ENCODE measurements at regions not wholly inside any gene's neighbourhood (a gene's known extent, or its start where the extent isn't known, plus 50 kb on each side); places are given as distances from the start of the nearest gene placed in this dataset.

DNA sequence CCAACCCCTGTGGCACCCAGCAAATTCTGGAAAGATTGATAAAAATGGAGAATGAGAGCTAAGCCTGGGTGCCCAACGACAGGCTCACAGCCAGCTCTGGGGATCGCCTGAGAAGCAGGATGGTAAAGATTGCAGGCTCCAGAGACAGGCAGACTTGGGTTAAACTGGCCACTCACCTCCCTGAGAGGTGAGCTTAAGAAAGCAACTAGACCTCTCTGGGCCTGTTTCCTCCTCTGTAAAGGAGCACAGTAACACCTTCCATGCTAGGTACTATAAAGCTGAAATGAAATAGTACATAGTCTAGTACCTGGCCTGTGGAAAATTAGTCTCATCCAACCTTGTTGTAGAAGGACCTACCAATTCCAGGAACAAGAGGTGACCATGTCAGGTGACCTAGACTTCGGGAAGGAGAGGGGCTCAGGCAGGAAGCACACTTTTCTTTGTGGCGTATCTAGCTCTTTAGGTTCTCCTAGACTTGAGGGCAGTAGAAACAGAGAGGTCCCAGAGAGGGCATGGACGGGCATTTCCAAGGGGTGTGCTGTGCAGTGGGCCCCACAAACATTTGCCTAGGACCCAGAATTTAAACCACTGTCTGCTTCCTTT, 142.8 kb upstream of the MYLIP start:
- Histone ChIP-seq H3K27me3 (ENCODE audit: low read depth) (no peaks in the 10 kb centered on the region), H3K36me3 (no peaks in the 10 kb centered on the region), H3K4me3 (no peak overlapping the region), H3K9me3 (no peaks in the 10 kb centered on the region), H3K4me1 (no peaks in the 10 kb centered on the region), H3K27ac (no peak overlapping the region)
- ATAC-seq = no peak
- TF ChIP-seq, protein P1, sequence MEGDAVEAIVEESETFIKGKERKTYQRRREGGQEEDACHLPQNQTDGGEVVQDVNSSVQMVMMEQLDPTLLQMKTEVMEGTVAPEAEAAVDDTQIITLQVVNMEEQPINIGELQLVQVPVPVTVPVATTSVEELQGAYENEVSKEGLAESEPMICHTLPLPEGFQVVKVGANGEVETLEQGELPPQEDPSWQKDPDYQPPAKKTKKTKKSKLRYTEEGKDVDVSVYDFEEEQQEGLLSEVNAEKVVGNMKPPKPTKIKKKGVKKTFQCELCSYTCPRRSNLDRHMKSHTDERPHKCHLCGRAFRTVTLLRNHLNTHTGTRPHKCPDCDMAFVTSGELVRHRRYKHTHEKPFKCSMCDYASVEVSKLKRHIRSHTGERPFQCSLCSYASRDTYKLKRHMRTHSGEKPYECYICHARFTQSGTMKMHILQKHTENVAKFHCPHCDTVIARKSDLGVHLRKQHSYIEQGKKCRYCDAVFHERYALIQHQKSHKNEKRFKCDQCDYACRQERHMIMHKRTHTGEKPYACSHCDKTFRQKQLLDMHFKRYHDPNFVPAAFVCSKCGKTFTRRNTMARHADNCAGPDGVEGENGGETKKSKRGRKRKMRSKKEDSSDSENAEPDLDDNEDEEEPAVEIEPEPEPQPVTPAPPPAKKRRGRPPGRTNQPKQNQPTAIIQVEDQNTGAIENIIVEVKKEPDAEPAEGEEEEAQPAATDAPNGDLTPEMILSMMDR (IDR thresholded peaks at IDR 0.05) = no peak
- DNase-seq = no peak
- intact Hi-C loops (cut with DNase I) = no loop called here

DNA sequence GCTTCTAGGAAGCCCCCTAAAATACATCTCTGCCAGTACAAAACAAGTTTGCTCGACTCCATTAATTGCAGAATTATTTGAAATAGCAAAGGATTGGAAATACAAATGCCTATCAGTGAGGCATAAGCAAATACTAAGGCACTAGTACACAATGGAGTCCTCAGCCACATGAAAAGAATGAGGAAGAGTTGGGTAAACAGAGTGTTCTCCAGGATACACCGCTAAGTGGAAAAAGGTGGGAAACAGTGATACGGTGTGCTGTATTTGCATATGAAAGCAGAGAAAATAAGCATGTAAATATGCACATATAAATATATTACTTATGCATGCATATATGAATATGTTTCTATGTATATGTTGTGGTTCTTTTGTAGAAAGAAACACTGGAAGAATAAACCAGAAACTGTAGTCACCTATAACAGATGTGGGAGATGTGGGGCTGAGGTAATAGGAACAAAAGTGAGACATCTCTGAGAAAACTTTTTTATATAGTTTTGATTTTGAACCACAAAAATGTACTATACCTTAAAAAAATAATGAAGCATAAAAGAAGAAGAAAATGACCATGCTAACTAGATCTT, 143.4 kb upstream of the MYLIP start:
- ATAC-seq = peak in 1 of 2 donors; percentile 51
- intact Hi-C loops (cut with DNase I) = no loop called here
- TF ChIP-seq, protein P1 (IDR thresholded peaks at IDR 0.05) = no peak

DNA sequence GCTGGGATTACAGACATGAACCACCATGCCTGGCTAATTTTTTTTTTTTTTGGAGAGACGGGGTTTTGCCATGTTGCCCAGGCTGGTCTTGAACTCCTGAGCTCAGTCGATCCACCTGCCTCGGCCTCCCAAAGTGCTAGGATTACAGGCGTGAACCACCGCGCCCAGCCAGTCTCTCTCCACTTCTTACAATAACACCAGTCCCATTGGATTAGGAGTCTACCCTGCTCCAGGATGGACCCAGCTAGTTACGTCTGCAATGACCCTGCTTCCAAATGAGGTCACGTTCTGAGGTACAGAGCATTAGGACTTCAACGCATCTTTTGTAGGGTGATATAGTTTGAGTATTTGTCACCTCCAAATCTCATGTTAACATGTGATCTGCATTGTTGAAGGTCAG, 146.9 kb upstream of the MYLIP start:
- no peak overlapping the region for H3K4me3 ChIP-seq
- ATAC-seq (no peak), DNase-seq (no peak)
- H3K27me3 ChIP-seq (ENCODE audit: low read depth) = no peaks in the 10 kb centered on the region
- H3K9me3 ChIP-seq = no peaks in the 10 kb centered on the region
- TF ChIP-seq, protein P1 (IDR thresholded peaks at IDR 0.05) = no peak
- intact Hi-C loops (cut with DNase I) = no loop called here
- H3K4me1 ChIP-seq = no peaks in the 10 kb centered on the region
- H3K36me3 ChIP-seq = no peaks in the 10 kb centered on the region
- no peak overlapping the region for H3K27ac ChIP-seq

More for the DNA sequence above, 143.4 kb upstream of the MYLIP start:
- Histone ChIP-seq H3K4me3 (no peak overlapping the region), H3K36me3 (no peaks in the 10 kb centered on the region), H3K27ac (no peak overlapping the region), H3K9me3 (no peaks in the 10 kb centered on the region), H3K4me1 (no peaks in the 10 kb centered on the region), H3K27me3 (ENCODE audit: low read depth) (no peaks in the 10 kb centered on the region)
- no peak for DNase-seq

GRCh38 chr6:15980801-15981200, 148.1 kb upstream of the MYLIP start:
- H3K4me3 ChIP-seq = no peak overlapping the region
- no peak for ATAC-seq
- DNase-seq = no peak
- H3K4me1 ChIP-seq = no peaks in the 10 kb centered on the region
- no peaks in the 10 kb centered on the region for H3K27me3 ChIP-seq (ENCODE audit: low read depth)
- no peaks in the 10 kb centered on the region for H3K9me3 ChIP-seq
- no peak overlapping the region for H3K27ac ChIP-seq
- H3K36me3 ChIP-seq = no peaks in the 10 kb centered on the region
- intact Hi-C loops (cut with DNase I) = no loop called here
- TF ChIP-seq, protein P1 (IDR thresholded peaks at IDR 0.05) = no peak

DNA sequence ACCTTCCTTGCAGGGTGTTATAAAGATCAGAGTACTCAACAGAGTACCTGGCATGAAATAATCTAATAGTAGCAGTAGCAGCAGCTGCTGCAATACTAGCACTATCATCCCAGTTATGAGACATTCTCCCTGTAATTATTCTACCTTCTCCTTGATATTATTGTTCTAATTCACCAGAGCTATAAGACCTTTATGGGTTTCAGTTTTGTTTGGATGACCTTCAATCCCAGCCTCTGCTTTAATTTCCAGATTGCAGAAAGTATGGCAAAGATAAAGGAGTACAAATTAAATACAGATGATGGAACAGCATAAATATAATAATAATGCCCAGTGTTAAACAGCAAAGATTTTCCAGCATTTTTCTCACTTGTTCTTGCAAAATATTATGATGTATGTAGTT, 150.5 kb upstream of the MYLIP start:
- intact Hi-C loops (cut with DNase I) = no loop called here
- H3K4me1 ChIP-seq = no peaks in the 10 kb centered on the region
- no peak for DNase-seq
- H3K4me3 ChIP-seq = no peak overlapping the region
- TF ChIP-seq, protein P1 (IDR thresholded peaks at IDR 0.05) = no peak
- no peak for ATAC-seq
- H3K9me3 ChIP-seq = peaks cover 4% of the 10 kb centered on the region
- no peaks in the 10 kb centered on the region for H3K27me3 ChIP-seq (ENCODE audit: low read depth)
- H3K27ac ChIP-seq = no peak overlapping the region
- no peaks in the 10 kb centered on the region for H3K36me3 ChIP-seq

Measured in lower lobe of right lung (tissue), 2 donors.